SK-N-MC (cell line): ENCODE measurements at regions not wholly inside any gene's neighbourhood (a gene's known extent, or its start where the extent isn't known, plus 50 kb on each side); places are given as distances from the start of the nearest gene placed in this dataset.

Source experiments
- EZH2 ChIP-seq: fragments of 200-600 bp; sonication (generic); IDR thresholded peaks from one replicate; pipeline ENCODE4 v1.6.1; 2017; ENCODE audit warnings: antibody characterized with exemption
- POLR2AphosphoS5 ChIP-seq: IDR thresholded peaks from 2 replicates; pipeline ENCODE4 v1.6.1; 2012; ENCODE audit warnings: mild to moderate bottlenecking, low read depth, low read length, borderline replicate concordance

GRCh38 chr3:31291818-31292217 is 240.9 kb upstream of the STT3B start:
- TF ChIP-seq EZH2, result no peak
- TF ChIP-seq POLR2AphosphoS5, result no peak
